ENCODE measurements at regions not wholly inside any gene's neighbourhood (a gene's known extent, or its start where the extent isn't known, plus 50 kb on each side); places are given as distances from the start of the nearest gene placed in this dataset.

- Histone ChIP-seq H3K4me3 (ENCODE audit: low read depth, low read length) (no peak overlapping the region), H3K27me3 (ENCODE audit: control insufficient read depth, insufficient read depth, low read length) (peaks cover 11% of the 10 kb centered on the region), H3K27ac (ENCODE audit: low read depth, low read length) (no peak overlapping the region), H3K9me3 (ENCODE audit: control insufficient read depth, insufficient read depth, low read length) (no peaks in the 10 kb centered on the region)
- CTCF ChIA-PET = interaction anchor here (0.6 to 1.1 kb wide), 2 partner anchors 10 to 32 kb away, joined by 3 read pairs; no protein-coding TSS in a partner anchor
- TF ChIP-seq CTCF (IDR thresholded peaks at IDR 0.05; ENCODE audit: low read depth, low read length) = no peak
- DNase-seq (ENCODE audit: low read depth, low spot score) = no peak
- POLR2A ChIA-PET = no interaction called here
Observed at GRCh38 chr1:10899490-10900250, 103.2 kb upstream of the CASZ1 start.

- POLR2A ChIA-PET = interaction anchor here (0.6 kb wide), 1 partner anchor 355 kb away, joined by 3 read pairs; no protein-coding TSS in a partner anchor
- CTCF ChIA-PET = interaction anchor here (0.6 to 1.1 kb wide), 2 partner anchors 10 to 33 kb away, joined by 3 read pairs; no protein-coding TSS in a partner anchor
- Histone ChIP-seq H3K4me3 (ENCODE audit: low read depth, low read length) (no peak overlapping the region), H3K9me3 (ENCODE audit: control insufficient read depth, insufficient read depth, low read length) (no peaks in the 10 kb centered on the region), H3K27ac (ENCODE audit: low read depth, low read length) (no peak overlapping the region), H3K27me3 (ENCODE audit: control insufficient read depth, insufficient read depth, low read length) (peaks cover 11% of the 10 kb centered on the region)
- no peak for DNase-seq (ENCODE audit: low read depth, low spot score)
- TF ChIP-seq CTCF (IDR thresholded peaks at IDR 0.05; ENCODE audit: low read depth, low read length) = no peak
Observed at GRCh38 chr1:10900251-10900651, 103.8 kb upstream of the CASZ1 start.

DNA sequence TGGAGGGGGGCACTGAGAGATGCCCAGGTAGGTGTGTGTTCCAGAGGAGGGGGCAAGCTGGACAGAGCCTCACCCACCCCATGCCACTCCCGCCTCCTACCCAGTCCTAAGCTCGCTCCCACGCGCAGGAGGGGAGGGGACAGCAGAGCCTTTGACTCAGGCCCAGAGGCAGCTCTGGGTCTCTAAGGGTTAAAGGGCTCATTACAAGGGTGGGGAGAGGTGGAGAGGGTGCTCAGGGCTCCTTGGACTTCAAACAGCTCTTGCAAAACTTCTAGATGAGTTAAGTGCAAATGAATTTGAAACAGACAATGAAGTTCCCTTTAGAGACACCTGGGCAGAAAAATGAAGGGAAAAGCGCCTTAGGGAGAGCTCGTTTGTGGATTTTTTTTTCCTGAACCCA, 104.2 kb upstream of the CASZ1 start:
- CTCF ChIA-PET = interaction anchor here (1.1 kb wide), 1 partner anchor 9 kb away, joined by 3 read pairs; no protein-coding TSS in a partner anchor
- peaks cover 11% of the 10 kb centered on the region for H3K27me3 ChIP-seq (ENCODE audit: control insufficient read depth, insufficient read depth, low read length)
- no peak overlapping the region for H3K4me3 ChIP-seq (ENCODE audit: low read depth, low read length)
- H3K27ac ChIP-seq (ENCODE audit: low read depth, low read length) = no peak overlapping the region
- H3K9me3 ChIP-seq (ENCODE audit: control insufficient read depth, insufficient read depth, low read length) = no peaks in the 10 kb centered on the region
- TF ChIP-seq CTCF (IDR thresholded peaks at IDR 0.05; ENCODE audit: low read depth, low read length) = no peak
- DNase-seq (ENCODE audit: low read depth, low spot score) = no peak
- POLR2A ChIA-PET = interaction anchor here (0.6 kb wide), 1 partner anchor 355 kb away, joined by 3 read pairs; no protein-coding TSS in a partner anchor

GRCh38 chr1:10901091-10901890, 104.8 kb upstream of the CASZ1 start:
- Histone ChIP-seq H3K4me3 (ENCODE audit: low read depth, low read length) (no peak overlapping the region), H3K27me3 (ENCODE audit: control insufficient read depth, insufficient read depth, low read length) (peaks cover 14% of the 10 kb centered on the region), H3K9me3 (ENCODE audit: control insufficient read depth, insufficient read depth, low read length) (no peaks in the 10 kb centered on the region), H3K27ac (ENCODE audit: low read depth, low read length) (no peak overlapping the region)
- no peak for TF ChIP-seq CTCF (IDR thresholded peaks at IDR 0.05; ENCODE audit: low read depth, low read length)
- CTCF ChIA-PET = no interaction called here
- no peak for DNase-seq (ENCODE audit: low read depth, low spot score)
- POLR2A ChIA-PET = no interaction called here
